IMR-90 (cell line): ENCODE measurements at regions not wholly inside any gene's neighbourhood (a gene's known extent, or its start where the extent isn't known, plus 50 kb on each side); places are given as distances from the start of the nearest gene placed in this dataset.

Experiments used
- ATAC-seq: fragments of 200-7000 bp; cut with Tn5 transposase; 2 replicates; pipeline ENCODE4 v1.9.1; 2020; ENCODE audit warnings: low read depth, mild to moderate bottlenecking, moderate library complexity
- BruUV-seq: library from RNA; stranded (reverse); fragments of 400-500 nt; replicated peaks from 2 replicates; lab custom pipeline; 2021; lab: Mats Ljungman, UMichigan
- CTCF ChIA-PET: fragments of 300-600 bp; formaldehyde crosslinking; extraction: SDS; loops from one replicate; lab custom pipeline; 2021; ENCODE audit warnings: antibody characterized with exemption; lab: Yijun Ruan, JAX
- POLR2A ChIA-PET: fragments of 300-600 bp; sonication (Branson Sonifier 250); formaldehyde crosslinking; loops from one replicate; lab custom pipeline; 2022; ENCODE audit warnings: antibody characterized with exemption; ENCODE audit not compliant: unreplicated experiment; lab: Charles Lee
- DNase-seq: peaks from one replicate; pipeline ENCODE4 v3.0.0; 2013
- H2AFZ ChIP-seq: replicated peaks from 2 replicates; pipeline ENCODE3; 2013; ENCODE audit warnings: low read length, mild to moderate bottlenecking; ENCODE audit not compliant: poor library complexity
- H2AK5ac ChIP-seq: 2 replicates; pipeline ENCODE4 v1.6.1; 2013; ENCODE audit warnings: low read depth, low read length, inconsistent platforms
- H2AK9ac ChIP-seq: replicated peaks from 2 replicates; pipeline ENCODE3; 2013; ENCODE audit warnings: mild to moderate bottlenecking, low read depth, low read length, moderate library complexity; ENCODE audit not compliant: poor library complexity
- H2BK120ac ChIP-seq: 2 replicates; pipeline ENCODE4 v1.6.1; 2013; ENCODE audit warnings: low read depth, low read length, inconsistent platforms
- H2BK15ac ChIP-seq: 3 replicates; pipeline ENCODE4 v1.6.1; 2013; ENCODE audit warnings: low read depth, low read length, inconsistent platforms
- H2BK20ac ChIP-seq: 2 replicates; pipeline ENCODE4 v1.6.1; 2013; ENCODE audit warnings: low read depth, mild to moderate bottlenecking, inconsistent platforms, low read length, moderate library complexity
- H2BK5ac ChIP-seq: 2 replicates; pipeline ENCODE4 v1.6.1; 2013; ENCODE audit warnings: mild to moderate bottlenecking, low read depth, low read length, inconsistent platforms; ENCODE audit not compliant: poor library complexity, severe bottlenecking
- H3K14ac ChIP-seq: replicated peaks from 2 replicates; pipeline ENCODE4 v1.6.1; 2013; ENCODE audit warnings: low read depth, low read length, inconsistent platforms
- H3K18ac ChIP-seq: 2 replicates; pipeline ENCODE4 v1.6.1; 2013; ENCODE audit warnings: low read depth, low read length, control low read depth
- H3K23ac ChIP-seq: 2 replicates; pipeline ENCODE4 v1.6.1; 2013; ENCODE audit warnings: low read depth, low read length, inconsistent platforms
- H3K27ac ChIP-seq: 2 replicates; pipeline ENCODE4 v1.5.1; 2013; ENCODE audit warnings: mild to moderate bottlenecking, control low read depth, low read length; ENCODE audit not compliant: insufficient read depth
- H3K27me3 ChIP-seq: 2 replicates; pipeline ENCODE4 v1.6.1; 2013; ENCODE audit warnings: low read length; ENCODE audit not compliant: control insufficient read depth, insufficient read depth
- H3K36me3 ChIP-seq: 2 replicates; pipeline ENCODE4 v1.6.1; 2013; ENCODE audit warnings: low read length, mixed read lengths; ENCODE audit not compliant: control insufficient read depth, insufficient read depth
- H3K4ac ChIP-seq: 2 replicates; pipeline ENCODE4 v1.6.1; 2013; ENCODE audit warnings: low read depth, low read length, inconsistent platforms
- H3K4me1 ChIP-seq: 2 replicates; pipeline ENCODE4 v1.6.1; 2013; ENCODE audit warnings: low read length, mixed read lengths; ENCODE audit not compliant: control insufficient read depth, insufficient read depth
- H3K4me2 ChIP-seq: 2 replicates; pipeline ENCODE4 v1.6.1; 2013; ENCODE audit warnings: low read depth, mild to moderate bottlenecking, control low read depth, low read length, moderate library complexity
- H3K4me3 ChIP-seq: 2 replicates; pipeline ENCODE4 v1.5.1; 2013; ENCODE audit warnings: low read depth, mild to moderate bottlenecking, control low read depth, low read length, moderate library complexity; ENCODE audit not compliant: insufficient read depth
- H3K56ac ChIP-seq: 2 replicates; pipeline ENCODE4 v1.6.1; 2013; ENCODE audit warnings: low read length, inconsistent platforms; ENCODE audit not compliant: insufficient read depth; ENCODE audit errors: extremely low read depth
- H3K79me1 ChIP-seq, 2 experiments: 2 replicates each; pipeline ENCODE4 v1.6.1; 2013; ENCODE audit warnings: low read length in 2 of 2, inconsistent platforms in 1 of 2, low read depth in 1 of 2
- H3K9ac ChIP-seq: 2 replicates; pipeline ENCODE4 v1.6.1; 2013; ENCODE audit warnings: low read depth, low read length, control low read depth
- H3K9me1 ChIP-seq: 2 replicates; pipeline ENCODE4 v1.6.1; 2013; ENCODE audit warnings: low read length, inconsistent platforms; ENCODE audit not compliant: insufficient read depth
- H3K9me3 ChIP-seq: 2 replicates; pipeline ENCODE4 v1.6.1; 2013; ENCODE audit warnings: low read length; ENCODE audit not compliant: control insufficient read depth, insufficient read depth
- H4K20me1 ChIP-seq: 2 replicates; pipeline ENCODE4 v1.6.1; 2013; ENCODE audit warnings: low read length, inconsistent platforms; ENCODE audit not compliant: insufficient read depth
- H4K5ac ChIP-seq: 2 replicates; pipeline ENCODE4 v1.6.1; 2013; ENCODE audit warnings: mild to moderate bottlenecking, low read depth, low read length, control low read depth
- H4K8ac ChIP-seq, 2 experiments: 2 replicates each; pipeline ENCODE4 v1.6.1; 2013; ENCODE audit warnings: low read depth in 2 of 2, low read length in 2 of 2, control low read depth in 1 of 2, inconsistent platforms in 1 of 2
- H4K91ac ChIP-seq: 2 replicates; pipeline ENCODE4 v1.6.1; 2013; ENCODE audit warnings: low read depth, low read length, inconsistent platforms; ENCODE audit not compliant: insufficient read depth
- CEBPB ChIP-seq: IDR thresholded peaks from 2 replicates; pipeline ENCODE4 v1.6.1; 2012; ENCODE audit warnings: low read depth, low read length, improper control_type of control experiment
- CHD1 ChIP-seq: IDR thresholded peaks from 2 replicates; pipeline ENCODE4 v1.6.1; 2012; ENCODE audit warnings: low read depth, low read length, improper control_type of control experiment
- ELK1 ChIP-seq: fragments of 150-350 bp; IDR thresholded peaks from 2 replicates; pipeline ENCODE4 v1.6.1; 2016; ENCODE audit warnings: low read depth, mild to moderate bottlenecking, low read length, moderate library complexity, borderline replicate concordance
- FOS ChIP-seq: fragments of 150-350 bp; IDR thresholded peaks from 2 replicates; pipeline ENCODE4 v1.6.1; 2016; ENCODE audit warnings: low read depth, low read length
- MAZ ChIP-seq: IDR thresholded peaks from 2 replicates; pipeline ENCODE4 v1.6.1; 2012; ENCODE audit warnings: low read depth, mild to moderate bottlenecking, low read length, improper control_type of control experiment, moderate library complexity, borderline replicate concordance
- MXI1 ChIP-seq: IDR thresholded peaks from 2 replicates; pipeline ENCODE4 v1.6.1; 2012; ENCODE audit warnings: low read depth, mild to moderate bottlenecking, low read length, moderate library complexity, borderline replicate concordance
- NFE2L2 ChIP-seq: fragments of 150-350 bp; IDR thresholded peaks from 2 replicates; pipeline ENCODE4 v1.6.1; 2016; ENCODE audit warnings: low read depth, mild to moderate bottlenecking, low read length
- RAD21 ChIP-seq: IDR thresholded peaks from 2 replicates; pipeline ENCODE4 v1.6.1; 2012; ENCODE audit warnings: low read length, improper control_type of control experiment
- SMC3 ChIP-seq: fragments of 150-350 bp; IDR thresholded peaks from 2 replicates; pipeline ENCODE4 v1.6.1; 2016; ENCODE audit warnings: low read depth, mild to moderate bottlenecking, antibody characterized with exemption, low read length, moderate library complexity
- USF2 ChIP-seq: fragments of 150-350 bp; IDR thresholded peaks from 2 replicates; pipeline ENCODE4 v1.6.1; 2017; ENCODE audit warnings: mild to moderate bottlenecking, antibody characterized with exemption, low read length, low read depth
- WGBS, 2 experiments: methylation state at CpG; one replicate each; pipeline versions ENCODE4 v1.1.5 to v1.1.7; 2013; ENCODE audit warnings: missing lambda C conversion rate in 2 of 2; ENCODE audit not compliant: insufficient read length in 1 of 2; ENCODE audit errors: extremely low coverage in 2 of 2; 5-methylcytosine and 5-hydroxymethylcytosine counted together
- dilution Hi-C: fragments of 300-500 bp; cut with HindIII; formaldehyde crosslinking; loops from one replicate; pipeline ENCODE4 v1.14.3; 2018; ENCODE audit warnings: low sequenced_read_pairs; ENCODE audit not compliant: unreplicated experiment
- in situ Hi-C: fragments of 300-500 bp; cut with MboI; formaldehyde crosslinking; loops from 3 replicates; pipeline ENCODE4 v1.14.3; 2019; ENCODE audit warnings: low sequenced_read_pairs, inconsistent platforms, mixed read lengths
- intact Hi-C: fragments of 100-400 bp; cut with micrococcal nuclease; formaldehyde crosslinking; loops from 2 replicates; pipeline ENCODE4 v1.10.0; 2022

- H3K27ac ChIP-seq, result no peak overlapping the region
- H3K9me1 ChIP-seq, result peaks cover 6% of the 10 kb centered on the region; the same call in 1 of the 2 replicates
- in situ Hi-C loops (no loop called here), intact Hi-C loops (no loop called here), dilution Hi-C loops (no loop called here)
- ChIA-PET POLR2A (no interaction called here), CTCF (no interaction called here)
- no peaks in the 10 kb centered on the region for H4K20me1 ChIP-seq
- no peak overlapping the region for H3K23ac ChIP-seq
- H3K27me3 ChIP-seq, result no peaks in the 10 kb centered on the region
- no peak overlapping the region for H4K91ac ChIP-seq
- no peak for DNase-seq
- H3K9ac ChIP-seq, result no peak overlapping the region
- no peak overlapping the region for H2BK15ac ChIP-seq
- no peak overlapping the region for H3K14ac ChIP-seq
- no peak overlapping the region for H3K18ac ChIP-seq
- H2BK120ac ChIP-seq, result no peak overlapping the region
- H3K36me3 ChIP-seq, result no peaks in the 10 kb centered on the region
- 72% methylated on average over 6 of the region's 22 CpGs; no CpG with 5 or more reads in 1 of the 2 experiments for WGBS, 2 experiments
- no peak overlapping the region for H4K8ac ChIP-seq
- no TSS peak for BruUV-seq
- no peak overlapping the region for H4K5ac ChIP-seq
- H3K4me2 ChIP-seq, result no peak overlapping the region
- peaks cover 3% of the 10 kb centered on the region for H3K4me1 ChIP-seq
- H2AK5ac ChIP-seq, result no peak overlapping the region
- H3K9me3 ChIP-seq, result no peaks in the 10 kb centered on the region
- H3K56ac ChIP-seq, result no peak overlapping the region
- H3K79me1 ChIP-seq, result no peaks in the 10 kb centered on the region
- no peak overlapping the region for H2BK20ac ChIP-seq
- H2AK9ac ChIP-seq, result no peak overlapping the region
- no peak overlapping the region for H2BK5ac ChIP-seq
- H3K4me3 ChIP-seq, result no peak overlapping the region
- H2AFZ ChIP-seq, result no peak overlapping the region
- TF ChIP-seq FOS (no peak), MXI1 (no peak), USF2 (no peak), SMC3 (no peak), MAZ (no peak), CHD1 (no peak), RAD21 (no peak), ELK1 (no peak), CEBPB (no peak), NFE2L2 (no peak)
- H3K4ac ChIP-seq, result no peak overlapping the region
- ATAC-seq, result no peak
Measured at GRCh38 chr5:139733698-139734538, 61.7 kb upstream of the PSD2 start.
